Right cardiac atrium (tissue), 5 donors: ENCODE measurements at regions not wholly inside any gene's neighbourhood (a gene's known extent, or its start where the extent isn't known, plus 50 kb on each side); places are given as distances from the start of the nearest gene placed in this dataset.
A peak's percentile ranks its signal among the peaks of the same experiment; 100 is the strongest.
"Not testable (repeated sequence)": the region's sequence is repeated elsewhere in the genome, so short reads cannot be mapped to it uniquely, and the experiment has no call there.

Experiments used
- ATAC-seq, 2 donors: fragments of 200-7000 bp; cut with Tn5 transposase; one replicate each; pipeline versions ENCODE4 v1.8.0 to v1.9.1; 2020; ENCODE audit warnings: moderate library complexity in 2 of 2, mild to moderate bottlenecking in 1 of 2
- DNase-seq, 3 donors: peaks; one replicate each; pipeline ENCODE4 v3.0.0-alpha.2; 2020
- H3K27ac ChIP-seq: one replicate; pipeline ENCODE4 v1.5.1; 2013; ENCODE audit warnings: mild to moderate bottlenecking, low read length, control low read depth, moderate library complexity
- H3K27me3 ChIP-seq: one replicate; pipeline ENCODE4 v1.6.1; 2013; ENCODE audit not compliant: control insufficient read depth, insufficient read depth
- H3K4me1 ChIP-seq: one replicate; pipeline ENCODE4 v1.6.1; 2013; ENCODE audit warnings: low read length; ENCODE audit not compliant: control insufficient read depth, insufficient read depth
- H3K4me3 ChIP-seq: one replicate; pipeline ENCODE4 v1.5.1; 2013; ENCODE audit warnings: low read length, control low read depth
- H3K9me3 ChIP-seq: one replicate; pipeline ENCODE4 v1.6.1; 2013; ENCODE audit warnings: low read length; ENCODE audit not compliant: control insufficient read depth
- WGBS: extraction: QIAGEN DNeasy Blood & Tissue Kit; methylation state at CpG from one replicate; pipeline ENCODE4 v1.1.7; 2013; 5-methylcytosine and 5-hydroxymethylcytosine counted together
- intact Hi-C, 4 donors: fragments of 100-400 bp; cut with DNase I; formaldehyde crosslinking; loops; one replicate each; pipeline versions ENCODE4 v1.11.0 to v1.14.0; 2022 to 2023
- donor health status: healthy with polysubstance abuse.
- donor health status: DM: no; HTN: yes; CAD: no.
- donor health status: DM: no; HTN: no; CAD: no.
- donor health status: DM: no; HTN: yes; CAD: no; lungs with severe emphysema.
- donor health status: DM: yes; HTN: yes; CAD: no.

DNA sequence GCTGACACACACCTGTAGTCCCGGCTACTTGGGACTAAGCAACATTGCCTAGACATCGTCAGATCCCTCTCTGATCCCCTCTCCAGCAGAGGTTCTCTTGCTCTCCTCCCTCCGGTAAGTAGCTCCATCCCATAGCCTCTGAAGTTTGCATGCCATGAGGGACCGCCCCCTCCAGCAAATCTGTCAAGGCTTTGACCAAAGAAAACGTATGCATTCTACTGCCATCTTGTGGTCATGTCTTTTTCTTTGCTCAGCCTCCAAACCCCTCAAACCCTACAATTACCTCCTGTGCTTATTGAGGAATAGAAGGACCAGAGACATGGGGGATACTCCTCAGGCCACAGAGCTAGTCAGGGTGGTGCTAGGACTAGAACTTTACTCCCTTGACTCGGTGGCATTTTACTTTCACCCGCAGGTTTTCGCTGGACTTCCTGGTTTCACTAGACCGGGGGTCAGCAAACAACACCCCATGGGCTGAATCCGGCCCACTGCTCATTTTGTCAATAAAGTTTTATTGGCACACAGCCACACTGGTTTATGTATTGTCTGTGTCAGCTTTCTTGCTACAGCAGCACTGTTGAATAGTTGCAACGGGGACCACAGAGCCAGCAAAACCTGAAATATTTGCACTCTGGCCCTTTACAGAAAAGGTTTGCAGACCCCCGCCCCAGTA, 202.6 kb upstream of the FOXK1 start:
- 49% methylated on average over 12 of the region's 12 CpGs for WGBS
- ATAC-seq (peak; percentile 11 to 51), DNase-seq (peak in 1 of 3 donors; percentile 26)
- no peaks in the 10 kb centered on the region for H3K4me1 ChIP-seq
- H3K27ac ChIP-seq = no peak overlapping the region
- intact Hi-C loops = no loop called here
- H3K27me3 ChIP-seq = no peaks in the 10 kb centered on the region
- no peak overlapping the region for H3K4me3 ChIP-seq
- peaks cover 2% of the 10 kb centered on the region for H3K9me3 ChIP-seq

DNA sequence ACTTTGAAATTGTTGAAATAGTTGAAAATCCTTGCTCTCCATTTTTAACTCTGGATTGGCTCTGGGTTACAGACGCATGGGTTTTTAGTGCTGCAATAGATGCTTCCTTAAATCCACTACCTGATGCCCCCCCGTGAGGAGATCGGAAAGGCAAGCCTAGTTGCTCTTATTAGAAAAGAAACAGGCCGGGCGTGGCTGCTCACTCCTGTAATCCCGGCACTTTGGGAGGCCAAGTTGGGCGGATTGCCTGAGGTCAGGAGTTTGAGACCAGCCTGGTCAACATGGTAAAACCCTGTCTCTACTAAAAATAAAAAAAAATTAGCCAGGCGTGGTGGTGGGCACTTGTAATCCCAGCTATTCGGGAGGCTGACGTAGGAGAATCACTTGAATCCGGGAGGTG, 202.0 kb upstream of the FOXK1 start:
- WGBS = 92% methylated on average over 11 of the region's 11 CpGs
- H3K27ac ChIP-seq, H3K9me3 ChIP-seq, DNase-seq, H3K4me1 ChIP-seq, H3K4me3 ChIP-seq, ATAC-seq, intact Hi-C loops, H3K27me3 ChIP-seq: not testable (repeated sequence)

DNA sequence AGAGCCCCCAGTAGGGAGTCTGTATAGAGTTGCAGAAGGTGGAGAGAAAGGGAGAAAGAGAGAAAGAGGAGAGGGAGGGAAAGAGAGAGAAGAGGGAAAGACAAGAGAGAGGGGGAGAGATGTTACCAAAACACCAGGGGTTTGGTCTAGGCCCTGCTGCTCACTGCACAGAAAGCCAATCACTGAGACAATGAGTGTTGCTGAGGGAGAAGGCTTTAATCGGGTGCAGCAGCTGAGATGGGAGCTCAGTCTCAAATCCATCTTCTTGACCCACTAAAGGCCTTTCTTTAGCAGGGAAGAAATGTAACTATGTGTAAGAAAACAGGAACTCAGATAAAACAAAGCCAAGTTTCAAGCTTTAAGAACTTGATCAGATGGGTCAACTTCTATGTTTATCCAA, 198.2 kb upstream of the FOXK1 start:
- intact Hi-C loops = no loop called here
- DNase-seq (no peak), ATAC-seq (no peak)
- 89% methylated on average over 1 of the region's 1 CpG for WGBS
- H3K27me3 ChIP-seq = no peaks in the 10 kb centered on the region
- H3K4me3 ChIP-seq = no peak overlapping the region
- no peak overlapping the region for H3K27ac ChIP-seq
- peaks cover 2% of the 10 kb centered on the region for H3K9me3 ChIP-seq
- H3K4me1 ChIP-seq = no peaks in the 10 kb centered on the region

DNA sequence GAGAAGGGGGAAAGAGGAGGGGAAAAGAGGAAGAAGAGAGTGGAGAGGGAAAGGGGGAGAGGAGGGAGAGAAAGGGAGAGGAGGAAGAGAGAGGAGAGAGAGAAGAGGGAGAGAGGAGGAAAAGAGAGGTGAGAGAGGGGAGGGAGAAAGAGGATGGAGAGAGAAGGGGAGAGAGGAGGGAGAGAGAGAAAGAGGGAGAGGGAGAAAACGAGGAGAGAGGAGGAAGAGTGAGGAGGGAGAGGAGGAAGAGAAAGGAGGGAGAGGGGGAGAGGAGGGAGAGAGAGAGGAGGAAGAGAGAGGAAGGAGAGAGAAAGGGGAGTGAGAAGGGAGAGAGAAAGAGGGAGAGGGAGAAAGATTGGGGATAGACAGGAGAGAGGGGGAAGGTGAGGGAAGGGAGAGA, 197.6 kb upstream of the FOXK1 start:
- intact Hi-C loops = no loop called here
- DNase-seq (no peak), ATAC-seq (no peak)
- Histone ChIP-seq H3K4me3 (no peak overlapping the region), H3K27me3 (no peaks in the 10 kb centered on the region), H3K4me1 (no peaks in the 10 kb centered on the region), H3K27ac (no peak overlapping the region), H3K9me3 (peaks cover 2% of the 10 kb centered on the region)
- WGBS = 17% methylated on average over 1 of the region's 1 CpG

DNA sequence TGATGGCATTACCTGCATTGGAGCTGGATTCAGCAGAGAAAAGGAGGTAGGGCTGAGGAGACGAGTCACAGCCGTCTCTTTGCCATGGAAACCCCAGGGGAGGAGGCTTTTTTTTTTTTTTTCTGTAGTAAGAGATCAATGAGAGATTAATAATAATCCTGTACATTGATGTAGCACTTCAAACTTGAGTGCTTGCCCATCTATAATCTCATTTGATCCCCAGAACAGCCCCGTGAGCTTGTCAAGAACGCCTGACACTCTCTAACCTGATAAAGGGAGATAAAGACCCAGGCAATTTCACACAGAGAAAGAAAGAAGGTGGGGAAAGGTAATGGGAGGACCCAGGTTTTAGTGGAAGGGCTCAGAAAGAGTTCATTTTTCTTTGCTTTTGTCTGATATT, 195.2 kb upstream of the FOXK1 start:
- Histone ChIP-seq H3K4me3 (no peak overlapping the region), H3K4me1 (no peaks in the 10 kb centered on the region), H3K27ac (no peak overlapping the region), H3K9me3 (peaks cover 2% of the 10 kb centered on the region), H3K27me3 (no peaks in the 10 kb centered on the region)
- 19% methylated on average over 4 of the region's 4 CpGs for WGBS
- no peak for ATAC-seq
- intact Hi-C loops = no loop called here
- DNase-seq = no peak

DNA sequence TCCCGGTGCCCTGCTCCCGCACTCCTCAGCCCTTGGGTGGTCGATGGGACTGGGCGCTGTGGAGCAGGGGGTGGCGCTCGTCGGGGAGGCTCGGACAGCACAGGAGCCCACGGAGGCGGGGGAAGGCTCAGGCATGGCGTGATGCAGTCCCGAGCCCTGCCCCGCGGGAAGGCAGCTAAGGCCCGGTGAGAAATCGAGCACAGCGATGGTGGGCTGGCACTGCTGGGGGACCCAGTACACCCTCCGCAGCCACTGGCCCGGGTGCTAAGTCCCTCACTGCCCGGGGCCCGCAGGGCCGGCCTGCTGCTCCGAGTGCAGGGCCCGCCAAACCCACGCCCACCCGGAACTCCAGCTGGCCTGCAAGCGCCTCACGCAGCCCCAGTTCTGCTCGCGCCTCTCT, 185.2 kb upstream of the FOXK1 start:
- intact Hi-C loops, DNase-seq, H3K27ac ChIP-seq, H3K9me3 ChIP-seq, H3K4me1 ChIP-seq, H3K4me3 ChIP-seq, H3K27me3 ChIP-seq, ATAC-seq: not testable (repeated sequence)
- 93% methylated on average over 30 of the region's 30 CpGs for WGBS

DNA sequence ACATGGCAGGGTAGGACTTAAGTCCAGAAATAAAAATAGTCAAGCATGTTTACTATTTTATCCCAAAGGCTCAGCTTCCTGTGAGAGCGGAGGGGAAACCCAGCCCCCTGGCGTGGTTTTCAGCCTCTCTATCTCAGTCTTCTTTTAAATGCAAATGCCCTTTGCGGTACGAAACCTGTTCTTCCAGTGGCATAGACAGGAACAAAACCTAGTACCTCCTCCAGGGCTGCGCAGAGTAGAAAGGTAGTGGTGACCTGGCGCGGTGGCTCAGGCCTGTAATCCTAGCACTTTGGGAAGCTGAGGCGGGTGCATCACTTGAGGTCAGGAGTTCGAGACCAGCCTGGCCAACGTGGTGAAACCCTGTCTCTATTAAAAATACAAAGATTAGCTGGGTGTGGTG, 181.3 kb upstream of the FOXK1 start:
- H3K4me1 ChIP-seq = no peaks in the 10 kb centered on the region
- no peaks in the 10 kb centered on the region for H3K27me3 ChIP-seq
- 81% methylated on average over 10 of the region's 10 CpGs for WGBS
- no peak for ATAC-seq
- intact Hi-C loops = no loop called here
- peaks cover 2% of the 10 kb centered on the region for H3K9me3 ChIP-seq
- DNase-seq = no peak
- H3K4me3 ChIP-seq = no peak overlapping the region
- H3K27ac ChIP-seq = no peak overlapping the region

DNA sequence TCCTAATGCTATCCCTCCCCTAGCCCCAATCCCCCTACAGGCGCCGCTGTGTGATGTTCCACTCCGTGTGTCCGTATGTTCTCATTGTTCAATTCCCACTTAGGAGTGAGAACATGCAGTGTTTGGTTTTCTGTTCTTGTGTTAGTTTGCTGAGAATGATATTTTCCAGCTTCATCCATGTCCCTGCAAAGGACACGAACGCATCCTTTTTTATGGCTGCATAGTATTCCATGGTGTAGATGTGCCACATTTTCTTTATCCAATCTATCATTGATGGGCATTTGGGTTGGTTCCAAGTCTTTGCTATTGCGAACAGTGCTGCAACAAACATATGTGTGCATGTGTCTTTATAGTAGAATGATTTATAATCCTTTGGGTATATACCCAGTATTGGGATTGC, 174.2 kb upstream of the FOXK1 start:
- H3K27ac ChIP-seq, H3K4me3 ChIP-seq, H3K27me3 ChIP-seq, H3K9me3 ChIP-seq, H3K4me1 ChIP-seq, ATAC-seq, DNase-seq, intact Hi-C loops: not testable (repeated sequence)
- WGBS = 81% methylated on average over 7 of the region's 7 CpGs

DNA sequence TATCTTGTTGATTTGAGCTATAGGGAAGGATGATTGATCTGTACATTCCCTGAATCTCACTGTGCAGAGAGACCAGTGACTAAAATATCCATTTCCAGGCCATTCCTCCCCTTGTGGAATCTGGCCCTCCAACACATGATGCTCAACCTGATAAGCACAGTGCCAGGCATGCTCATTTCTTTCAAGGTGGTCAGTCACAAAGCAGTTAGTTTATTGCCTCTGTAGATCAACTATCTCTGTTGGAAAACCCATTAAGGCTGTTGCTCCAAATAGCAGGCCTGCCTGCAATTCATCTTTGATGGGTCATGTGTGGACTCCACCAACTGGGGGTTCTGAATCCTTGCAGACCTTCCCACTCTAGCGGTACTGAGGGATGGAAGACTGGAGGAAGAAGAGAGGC, 168.6 kb upstream of the FOXK1 start:
- intact Hi-C loops = no loop called here
- 89% methylated on average over 1 of the region's 1 CpG for WGBS
- H3K4me1 ChIP-seq = no peaks in the 10 kb centered on the region

DNA sequence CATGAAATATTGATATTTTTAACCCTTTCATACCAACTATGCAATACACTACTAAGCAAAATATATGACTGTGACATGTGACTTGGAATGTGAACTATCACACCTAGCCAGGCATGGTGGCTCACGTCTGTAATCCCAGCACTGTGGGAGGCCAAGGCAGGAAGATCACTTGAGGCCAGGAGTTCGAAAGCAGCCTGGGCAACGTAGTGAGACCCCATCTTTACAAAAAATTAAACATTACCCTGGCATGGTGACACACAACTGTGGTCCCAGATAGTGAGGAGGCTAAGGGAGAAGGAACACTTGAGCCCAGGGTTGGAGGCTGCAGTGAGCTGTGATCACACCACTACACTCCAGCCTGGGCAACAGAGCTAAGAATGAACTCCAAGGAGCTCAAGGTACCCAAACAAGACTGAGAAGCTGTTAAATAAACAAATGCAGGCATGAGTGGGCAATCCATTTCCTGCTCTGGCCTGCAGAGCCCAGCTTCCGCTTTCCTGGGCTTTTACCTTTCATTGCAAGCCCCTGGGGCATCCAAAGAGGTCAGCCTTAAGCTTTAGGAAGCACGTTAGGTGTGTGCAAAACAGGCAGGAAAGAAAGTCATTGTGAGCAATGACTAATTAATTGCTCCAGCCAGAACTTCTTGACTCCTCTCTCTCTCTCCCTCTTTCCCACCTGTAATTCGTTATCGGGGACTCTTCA, 162.1 kb upstream of the FOXK1 start:
- ATAC-seq = no peak
- no peaks in the 10 kb centered on the region for H3K4me1 ChIP-seq
- peaks cover 1% of the 10 kb centered on the region for H3K9me3 ChIP-seq
- H3K4me3 ChIP-seq = no peak overlapping the region
- WGBS = 67% methylated on average over 7 of the region's 7 CpGs
- H3K27me3 ChIP-seq = no peaks in the 10 kb centered on the region
- no peak for DNase-seq
- intact Hi-C loops = no loop called here
- no peak overlapping the region for H3K27ac ChIP-seq

More for the DNA sequence above, 168.6 kb upstream of the FOXK1 start:
- Histone ChIP-seq H3K9me3 (no peaks in the 10 kb centered on the region), H3K27ac (no peak overlapping the region), H3K27me3 (no peaks in the 10 kb centered on the region), H3K4me3 (no peak overlapping the region)
- ATAC-seq (no peak), DNase-seq (no peak)

DNA sequence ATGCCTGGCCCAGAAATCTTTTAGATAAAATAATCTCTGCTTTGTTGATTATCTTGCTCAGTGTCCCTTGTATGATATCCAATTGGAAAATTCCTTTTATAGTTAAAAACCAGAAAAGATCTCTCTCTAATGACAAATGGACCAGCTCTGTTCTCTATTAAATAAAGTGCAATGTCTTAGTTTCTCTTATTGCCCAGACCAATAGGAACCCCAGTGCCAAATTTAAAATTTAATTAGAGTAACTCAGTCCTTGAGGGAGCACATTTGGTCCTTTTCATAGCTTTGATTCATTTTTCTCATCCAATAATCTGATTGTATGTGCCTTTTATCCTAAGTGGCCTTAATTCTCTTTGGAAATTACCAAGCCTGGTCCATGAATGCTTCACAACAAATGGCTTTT, 158.9 kb upstream of the FOXK1 start:
- Histone ChIP-seq H3K4me1 (no peaks in the 10 kb centered on the region), H3K27ac (no peak overlapping the region), H3K4me3 (no peak overlapping the region), H3K27me3 (no peaks in the 10 kb centered on the region), H3K9me3 (peaks cover 1% of the 10 kb centered on the region)
- ATAC-seq (no peak), DNase-seq (no peak)
- intact Hi-C loops = no loop called here
